Fibroblast of upper back skin (primary cell): ENCODE measurements at regions not wholly inside any gene's neighbourhood (a gene's known extent, or its start where the extent isn't known, plus 50 kb on each side); places are given as distances from the start of the nearest gene placed in this dataset.
"Not testable (repeated sequence)": the region's sequence is repeated elsewhere in the genome, so short reads cannot be mapped to it uniquely, and the experiment has no call there.

ENCODE experiments used
- DNase-seq: peaks from one replicate; pipeline ENCODE4 v3.0.0-alpha.2; 2013

DNA sequence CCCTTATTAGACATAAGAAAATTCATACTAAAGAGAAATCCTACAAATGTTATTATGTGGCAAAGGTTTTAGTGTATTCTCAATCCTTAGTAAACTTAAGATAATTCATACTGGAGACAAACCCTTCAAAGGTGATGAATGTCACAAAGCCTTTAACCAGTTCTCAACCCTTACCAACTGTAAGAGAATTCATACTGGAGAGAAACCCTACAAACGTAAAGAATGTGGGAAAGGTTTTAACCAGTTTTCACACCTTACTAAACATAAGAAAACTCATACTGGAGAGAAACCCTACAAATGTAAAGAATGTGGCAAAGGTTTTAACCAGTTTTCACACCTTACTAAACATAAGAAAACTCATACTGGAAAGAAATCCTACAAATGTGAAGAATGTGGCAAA, 93.2 kb downstream of the ZNF680 start:
- DNase-seq: no peak

DNA sequence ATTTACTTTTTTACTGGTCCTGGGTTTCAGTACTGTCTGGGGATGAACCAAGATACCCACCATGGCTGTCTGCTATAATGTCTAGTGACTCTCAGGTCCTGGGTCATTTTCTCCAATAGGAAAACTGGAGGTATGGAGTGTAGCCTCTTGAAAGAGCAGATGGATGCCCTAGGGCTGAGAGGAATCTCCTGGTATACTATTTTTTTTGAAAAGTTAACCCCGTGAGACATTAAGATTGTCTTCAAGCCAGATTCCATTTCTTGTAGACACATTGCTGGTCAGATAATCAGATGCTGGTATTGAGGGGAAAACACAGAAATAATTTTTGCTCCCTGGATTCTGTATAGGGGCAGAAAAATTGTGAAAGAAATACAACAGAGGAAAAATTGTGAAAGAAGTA, 97.3 kb downstream of the ZNF680 start:
- no peak for DNase-seq

DNA sequence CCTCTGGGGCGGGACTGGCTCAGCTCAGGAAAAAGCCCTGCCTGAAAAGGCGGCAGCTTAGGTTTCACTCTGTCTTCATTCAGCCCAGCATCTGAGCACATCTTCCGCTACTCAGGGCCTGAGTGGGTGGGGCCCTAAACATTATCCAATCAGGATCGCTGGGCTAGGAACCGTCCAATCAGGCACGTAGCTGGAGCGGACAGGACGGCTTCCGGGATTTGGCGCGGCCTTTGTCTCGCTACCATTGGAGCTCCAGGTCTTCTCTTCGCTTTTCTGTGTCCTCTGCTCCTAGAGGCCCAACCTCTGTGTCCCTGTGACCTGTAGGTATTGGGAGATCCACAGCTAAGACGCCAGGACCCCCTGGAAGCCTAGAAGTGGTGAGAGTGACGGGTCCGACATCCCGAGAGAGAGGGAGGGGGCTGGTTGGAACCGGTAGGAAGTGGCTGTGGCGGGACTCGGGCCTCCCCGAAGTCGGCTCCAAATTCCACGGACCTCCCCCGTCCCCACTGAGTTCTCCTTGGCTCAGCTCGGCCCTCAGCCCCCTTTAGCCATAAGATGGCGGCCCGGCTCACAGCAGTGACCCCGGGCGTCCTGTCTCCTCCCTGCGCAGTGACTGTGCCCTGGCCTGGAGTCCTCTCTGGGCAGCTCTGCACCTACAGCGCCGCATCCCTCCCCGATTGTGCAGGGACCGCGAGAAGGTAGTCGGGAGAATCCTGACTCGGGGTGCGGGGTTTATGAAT, 99.1 kb downstream of the ZNF680 start:
- DNase-seq: peak; percentile 4

DNA sequence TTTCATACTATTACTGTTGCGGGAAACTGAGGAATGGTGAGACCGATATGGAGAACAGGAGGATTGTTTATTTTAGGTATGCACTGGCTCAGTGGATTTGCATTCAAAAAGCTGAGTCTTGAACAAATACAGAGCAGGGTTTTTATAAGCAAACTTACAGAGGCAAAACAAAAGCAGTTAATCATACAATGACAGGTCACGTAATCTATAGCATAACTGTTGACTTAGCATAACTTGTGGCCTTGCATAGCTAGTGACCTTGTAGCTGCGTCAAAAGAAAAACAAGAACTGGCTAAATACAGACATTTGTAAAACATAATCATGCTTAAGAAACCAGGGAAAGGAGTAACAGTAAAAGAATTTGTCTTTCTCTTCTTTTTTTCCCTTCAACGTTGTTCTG, 103.0 kb downstream of the ZNF680 start:
- not testable (repeated sequence) for DNase-seq

DNA sequence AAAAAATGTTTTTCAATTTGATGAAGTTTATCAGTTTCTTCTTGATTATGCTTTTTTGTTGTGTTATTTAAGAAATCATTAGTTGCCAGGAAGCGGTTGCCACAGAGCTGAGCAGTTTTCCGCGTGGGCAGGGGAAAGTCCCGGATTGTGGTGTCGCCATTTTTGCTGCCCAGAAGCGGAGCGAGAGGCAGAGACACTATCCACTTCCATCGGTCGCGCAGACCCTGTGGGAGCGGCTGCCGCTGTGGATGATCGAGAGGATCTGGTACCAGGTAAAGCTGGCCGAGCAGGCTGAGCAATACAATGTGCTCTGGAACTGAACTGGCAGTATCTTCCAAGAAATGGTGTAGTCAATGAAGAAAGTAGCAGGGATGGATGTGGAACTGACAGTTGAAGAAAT, 119.8 kb downstream of the ZNF736 start:
- no peak for DNase-seq

DNA sequence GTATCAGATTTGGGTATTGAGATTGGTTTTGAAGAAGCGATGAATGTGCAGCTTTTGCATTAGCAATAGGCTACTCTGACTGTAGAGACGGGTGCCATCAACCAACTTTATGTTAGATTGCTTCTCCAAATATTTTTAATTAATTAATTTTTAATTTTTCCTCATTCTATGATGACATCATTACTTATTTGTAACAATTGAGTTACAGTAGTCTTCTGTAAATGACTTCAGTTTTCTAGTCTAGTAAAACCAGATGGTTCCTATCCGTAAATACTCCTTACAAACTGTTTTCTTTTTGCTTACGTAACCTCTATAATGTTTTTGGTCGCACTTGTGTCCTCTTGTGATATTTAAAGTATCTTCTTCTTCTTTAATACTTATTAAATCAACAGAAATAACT, 118.1 kb downstream of the ZNF736 start:
- DNase-seq: no peak

DNA sequence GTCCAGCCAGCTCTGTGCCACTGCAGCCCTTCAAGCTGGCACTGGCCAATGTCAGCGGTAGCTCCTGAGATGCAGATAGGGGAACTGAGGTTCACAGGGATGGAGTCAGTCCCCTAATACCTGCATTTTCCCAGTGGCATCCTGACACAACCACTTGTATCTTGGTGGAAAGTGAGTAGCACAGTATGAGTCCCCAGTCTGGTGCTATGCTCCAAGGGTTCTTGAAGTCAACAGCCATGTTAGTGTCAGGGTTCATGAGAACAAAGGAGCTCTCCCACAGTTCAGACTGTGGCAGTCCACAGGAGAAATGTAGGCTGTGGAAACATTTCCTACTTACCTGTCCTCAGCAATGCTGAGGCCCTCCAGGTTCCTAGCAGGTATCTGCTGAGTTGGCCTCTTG, 115.5 kb downstream of the ZNF736 start:
- DNase-seq: no peak

DNA sequence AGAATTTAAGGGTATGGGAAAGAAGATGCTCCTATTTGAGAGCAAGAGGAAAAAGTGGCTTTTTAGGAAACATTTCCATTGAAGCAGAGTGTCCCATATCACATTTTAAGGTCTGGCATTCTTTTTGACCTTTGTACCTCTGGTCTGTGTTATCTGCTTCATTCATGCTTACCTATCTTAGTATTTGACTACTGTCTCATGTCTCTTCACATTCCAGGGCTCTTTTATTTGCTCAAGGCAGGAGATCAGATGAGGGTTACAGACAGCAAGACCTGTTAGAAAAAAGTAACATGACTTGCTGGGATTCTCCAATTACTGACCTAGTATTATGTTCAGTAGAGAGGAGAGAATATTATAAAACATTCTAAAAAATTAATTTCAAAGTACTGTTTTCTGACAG, 111.7 kb downstream of the ZNF736 start:
- not testable (repeated sequence) for DNase-seq

DNA sequence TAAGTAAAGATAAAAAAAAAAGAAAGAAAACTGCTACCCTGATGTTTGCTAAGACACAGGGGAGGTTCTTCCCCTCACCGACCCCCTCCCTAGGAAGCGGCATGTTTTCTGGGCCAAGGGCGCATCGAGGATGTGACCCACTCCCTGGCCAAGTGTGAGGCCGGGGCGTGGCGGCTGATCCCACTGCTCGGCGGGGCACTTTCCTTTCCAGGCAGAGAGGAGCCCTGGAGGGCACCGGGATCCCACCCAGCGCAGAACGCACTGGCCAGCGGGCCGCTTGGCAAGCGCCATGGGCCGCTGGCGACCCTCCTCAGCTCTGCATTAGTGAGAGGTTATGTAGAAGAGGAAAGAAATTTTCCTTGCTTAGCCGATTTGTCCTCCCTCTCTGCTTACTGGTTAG, 93.4 kb downstream of the ZNF736 start:
- no peak for DNase-seq
